Tongue (tissue), 1 donor: ENCODE measurements at regions not wholly inside any gene's neighbourhood (a gene's known extent, or its start where the extent isn't known, plus 50 kb on each side); places are given as distances from the start of the nearest gene placed in this dataset.

Experiments used
- DNase-seq: peaks from one replicate; pipeline ENCODE4 v3.0.0-alpha.2; 2015

GRCh38 chr1:29896300-29896699 is 660.0 kb downstream of the PTPRU start:
- no peak for DNase-seq

GRCh38 chr1:29895201-29895600 is 658.9 kb downstream of the PTPRU start:
- no peak for DNase-seq

GRCh38 chr1:29894311-29894710 is 658.0 kb downstream of the PTPRU start:
- no peak for DNase-seq

- no peak for DNase-seq
Observed at GRCh38 chr1:29893806-29894205, 657.5 kb downstream of the PTPRU start.

DNA sequence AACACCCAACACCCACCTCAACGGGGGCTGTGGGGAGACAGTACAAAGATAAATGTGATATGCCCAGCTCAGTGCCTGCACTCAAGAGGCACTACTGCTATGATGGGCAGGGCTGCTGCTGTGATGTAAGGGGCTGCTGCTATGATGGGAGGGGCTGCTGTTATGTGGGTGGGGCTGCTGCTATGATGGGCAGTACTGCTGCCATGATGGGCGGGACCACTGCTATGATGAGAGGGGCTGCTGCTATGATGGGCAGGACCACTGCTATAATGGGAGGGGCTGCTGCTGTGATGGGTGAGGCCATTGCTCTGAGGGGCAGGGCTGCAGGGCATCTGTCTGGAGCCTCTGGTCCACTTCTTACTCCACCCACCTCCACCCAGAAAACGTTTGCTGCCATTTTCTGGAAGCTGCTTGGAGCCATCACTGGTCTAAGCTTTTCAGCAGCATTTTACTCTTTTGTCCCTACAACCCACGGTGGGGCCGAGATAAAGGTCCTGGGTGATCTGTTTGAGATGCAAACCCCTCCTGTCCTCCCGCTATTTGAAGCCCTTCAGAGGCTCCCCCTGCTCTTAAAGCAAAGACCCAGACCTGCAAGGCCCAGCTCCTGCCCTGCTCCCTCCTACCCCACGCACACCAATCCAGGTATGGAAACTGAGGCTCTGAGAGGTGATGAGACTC is 656.9 kb downstream of the PTPRU start:
- DNase-seq, result no peak

DNA sequence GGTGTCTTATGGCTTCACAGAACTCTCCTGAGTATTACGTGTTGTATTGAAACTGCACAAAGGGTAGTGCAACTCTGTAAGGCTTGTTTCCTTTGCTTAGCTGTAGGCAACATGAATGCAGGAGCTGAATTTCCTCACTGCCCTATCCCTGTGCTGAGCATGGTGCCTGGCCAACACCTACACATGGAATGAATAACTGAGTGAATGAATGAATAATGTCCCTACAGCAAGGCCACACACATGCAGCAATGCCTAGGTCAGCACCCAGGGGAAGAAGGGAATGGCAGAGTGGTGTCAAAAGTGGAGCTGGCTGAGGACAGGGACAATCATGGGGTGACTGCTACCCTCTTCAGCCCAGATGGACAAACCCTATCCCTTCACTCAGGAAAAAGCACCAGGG is 655.9 kb downstream of the PTPRU start:
- DNase-seq, result no peak

DNA sequence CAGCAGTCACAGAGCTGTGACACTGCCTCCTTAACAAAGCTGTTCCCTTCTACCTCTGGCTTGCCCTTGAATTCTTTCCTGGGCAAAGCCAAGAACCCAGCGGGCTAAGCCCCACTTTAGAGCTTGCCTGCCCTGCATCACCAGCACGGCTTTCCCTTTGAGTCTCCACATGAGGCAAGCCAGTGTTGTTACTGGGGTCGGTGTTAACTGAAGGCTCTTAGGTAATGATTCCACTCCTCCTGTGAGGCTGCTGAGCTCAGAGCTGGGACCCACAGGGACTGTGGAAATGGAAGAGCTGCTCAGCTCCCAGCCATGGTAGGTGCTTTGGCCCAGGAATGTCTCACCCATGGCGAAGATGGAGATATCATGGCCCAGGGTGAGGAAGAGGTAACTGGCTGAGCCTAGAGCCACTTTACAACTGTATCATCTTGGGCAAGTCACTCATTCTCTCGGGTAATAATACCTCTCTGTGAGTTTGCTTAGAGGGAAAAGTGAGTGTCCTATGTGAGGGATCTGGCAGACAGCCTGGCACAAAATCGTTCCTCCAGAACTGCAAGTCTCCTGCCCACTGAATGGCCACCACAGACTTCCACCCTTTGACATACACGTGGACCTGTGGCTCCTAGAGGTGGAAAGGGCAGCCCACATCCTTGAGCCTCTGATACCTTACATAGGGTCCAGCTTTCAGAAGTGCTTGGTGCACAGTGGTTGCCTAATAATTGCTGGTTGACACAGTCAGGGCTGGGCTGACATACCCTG is 654.1 kb downstream of the PTPRU start:
- no peak for DNase-seq

DNA sequence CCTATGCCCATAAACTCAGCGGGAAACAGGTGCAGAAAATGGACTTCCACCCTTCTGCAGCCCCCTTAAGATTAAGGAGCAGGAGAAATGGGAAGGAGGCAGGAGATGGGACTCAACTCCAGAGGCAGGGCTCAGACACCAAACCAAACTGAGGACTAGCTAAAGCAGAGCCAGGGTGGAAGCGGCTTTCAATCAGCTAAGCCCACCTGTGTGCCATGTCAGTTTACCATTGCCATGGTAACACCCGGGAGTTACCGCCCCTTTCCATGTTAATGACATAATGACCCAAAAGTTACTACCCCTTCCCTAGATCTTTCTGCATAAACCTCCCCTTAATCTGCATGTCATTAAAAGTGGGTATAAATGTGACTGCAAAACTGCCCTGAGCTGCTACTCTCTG is 653.5 kb downstream of the PTPRU start:
- no peak for DNase-seq

- no peak for DNase-seq
Observed at GRCh38 chr1:29884740-29885139, 648.4 kb downstream of the PTPRU start.

DNA sequence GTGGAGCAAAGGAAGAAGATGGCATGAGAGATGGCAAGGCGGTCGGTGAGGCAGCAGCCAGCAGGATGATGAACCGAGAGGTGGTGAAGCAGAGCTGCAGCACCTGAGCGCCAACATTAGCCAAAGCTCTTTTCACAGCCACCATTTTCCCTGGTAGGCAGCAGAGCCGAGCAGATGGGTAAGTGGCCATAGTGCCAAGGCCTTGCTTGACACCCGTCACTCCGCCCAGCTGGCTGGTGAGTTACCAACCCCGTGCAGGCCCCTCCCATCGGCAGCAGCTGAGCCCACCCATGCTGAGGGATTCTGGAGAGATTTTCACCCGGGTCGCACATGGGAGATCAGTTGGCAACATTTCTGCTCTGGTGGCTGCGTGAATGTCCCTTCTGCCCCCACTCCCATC is 647.7 kb downstream of the PTPRU start:
- no peak for DNase-seq

DNA sequence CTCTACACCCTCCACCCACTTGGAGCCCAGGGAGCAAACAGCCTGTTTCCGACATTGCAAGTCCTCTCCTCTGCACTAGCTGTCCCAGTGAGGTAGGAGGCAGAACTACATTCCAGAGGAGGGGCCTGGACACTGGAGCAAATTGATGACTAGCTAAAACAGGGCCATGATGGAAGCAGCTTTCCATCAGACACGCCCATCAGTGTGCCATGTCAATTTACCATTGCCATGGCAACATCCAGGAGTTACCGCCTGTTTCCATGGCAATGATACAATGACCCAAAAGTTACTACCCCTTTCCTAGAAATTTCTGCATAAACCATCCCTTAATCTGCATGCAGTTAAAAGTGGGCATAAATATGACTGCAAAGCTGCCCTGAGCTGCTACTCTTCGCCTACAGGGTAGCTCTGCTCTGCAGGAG is 647.1 kb downstream of the PTPRU start:
- DNase-seq, result no peak

- no peak for DNase-seq
Observed at GRCh38 chr1:29880556-29880955, 644.2 kb downstream of the PTPRU start.

DNA sequence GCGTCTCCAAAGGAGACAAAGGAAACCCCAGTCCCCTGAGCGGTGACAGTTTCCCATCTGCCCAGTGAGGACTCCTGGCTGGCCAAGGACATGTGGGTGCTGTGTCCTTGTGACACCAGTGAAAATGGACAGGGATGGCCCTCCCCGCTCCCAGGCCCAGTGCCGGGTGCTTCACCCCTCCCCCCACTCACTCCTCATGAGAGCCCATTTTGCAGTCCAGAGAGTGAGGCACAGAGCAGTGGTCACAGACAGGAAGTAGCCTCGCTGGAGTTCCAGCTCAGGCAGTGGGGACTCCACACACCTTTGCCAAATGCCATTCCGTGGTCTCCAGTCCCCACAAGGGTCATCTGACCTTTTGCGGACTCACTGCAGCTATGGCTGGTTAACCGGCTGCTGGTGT is 642.9 kb downstream of the PTPRU start:
- DNase-seq, result no peak

GRCh38 chr1:29878501-29878900 is 642.2 kb downstream of the PTPRU start:
- DNase-seq, result no peak

DNA sequence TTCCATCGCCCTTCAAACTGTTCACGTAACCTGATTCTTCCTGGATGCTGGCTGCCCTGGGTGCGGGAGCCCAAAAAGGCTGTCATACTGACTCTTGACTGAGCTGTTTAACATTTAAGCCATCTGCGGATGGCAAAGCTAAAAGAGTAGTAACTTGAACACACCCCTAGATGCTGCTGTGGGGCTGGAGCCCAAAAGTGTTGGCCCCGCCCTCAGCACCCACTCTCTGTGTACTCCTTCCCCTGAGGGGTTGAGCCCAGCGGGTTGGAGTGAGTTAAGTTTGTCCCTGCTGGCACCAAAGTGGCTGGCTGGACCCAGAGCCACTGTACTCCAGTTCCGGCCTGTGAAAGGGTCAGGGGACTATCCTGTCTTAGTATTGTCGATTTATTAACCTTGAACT is 640.6 kb downstream of the PTPRU start:
- no peak for DNase-seq

GRCh38 chr1:29876441-29876840 is 640.1 kb downstream of the PTPRU start:
- no peak for DNase-seq

DNA sequence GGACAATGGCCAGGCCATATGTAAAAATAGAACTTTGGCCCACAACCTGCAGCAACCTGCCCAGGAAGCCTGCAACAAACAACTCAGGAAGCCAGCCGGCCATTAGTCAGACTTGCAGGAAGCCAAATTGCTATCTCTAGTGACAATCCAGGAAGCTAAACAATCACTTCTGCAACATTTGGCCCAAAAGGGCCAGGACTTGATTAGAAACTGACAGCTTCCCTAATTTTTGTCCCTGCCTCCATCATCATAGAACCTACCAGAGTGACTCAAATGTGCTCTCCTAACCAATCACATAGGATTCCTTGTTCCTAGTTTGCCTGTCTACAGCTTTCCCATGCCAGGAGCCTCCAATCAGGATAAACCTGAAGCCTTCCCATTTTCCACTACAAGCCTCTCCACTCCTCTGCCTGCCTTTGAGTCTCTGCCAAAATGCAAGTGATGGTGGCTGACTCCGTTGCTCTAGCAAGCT is 639.3 kb downstream of the PTPRU start:
- DNase-seq, result no peak

DNA sequence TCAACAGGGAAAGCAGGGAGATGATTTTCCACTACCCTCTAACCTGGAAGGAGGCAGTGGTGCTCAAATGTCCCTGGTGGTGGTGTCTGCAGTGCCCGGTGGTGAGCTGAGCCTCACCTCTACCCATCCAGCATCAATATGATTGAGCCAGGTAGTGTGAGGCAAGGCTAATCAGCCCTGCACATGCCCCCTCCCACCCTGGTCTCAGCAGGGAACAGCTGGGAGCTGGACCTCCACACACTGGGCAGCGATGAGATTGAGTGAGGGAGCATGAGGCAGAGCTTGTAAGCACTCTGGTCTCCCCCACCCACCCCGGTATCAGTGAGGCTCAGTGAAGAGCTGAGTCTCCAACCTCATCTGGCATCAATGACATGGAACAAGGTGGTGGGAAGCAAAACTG is 634.3 kb downstream of the PTPRU start:
- no peak for DNase-seq

GRCh38 chr1:29869802-29870201 is 633.5 kb downstream of the PTPRU start:
- DNase-seq, result no peak

GRCh38 chr1:29868944-29869343 is 632.6 kb downstream of the PTPRU start:
- no peak for DNase-seq

DNA sequence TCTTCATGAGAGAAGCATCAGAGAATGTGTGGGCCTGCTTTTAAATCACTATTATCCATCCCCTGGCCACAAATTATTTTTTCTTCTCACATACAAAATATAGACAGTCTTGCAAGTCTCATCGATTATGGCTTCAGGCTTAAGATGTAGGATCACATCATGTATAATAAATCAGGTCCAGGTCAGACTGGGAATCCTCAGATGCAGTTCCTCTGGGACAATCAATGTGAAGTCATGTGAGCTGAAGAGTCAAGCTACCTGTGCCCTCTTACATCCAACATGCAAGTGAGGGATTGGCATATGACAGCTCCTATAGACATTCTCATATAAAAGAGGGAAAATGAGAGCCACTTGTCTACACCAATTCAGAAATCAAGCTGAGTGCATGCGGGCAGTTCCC is 631.8 kb downstream of the PTPRU start:
- no peak for DNase-seq

- no peak for DNase-seq
Observed at GRCh38 chr1:29865051-29865450, 628.7 kb downstream of the PTPRU start.

- DNase-seq, result no peak
Observed at GRCh38 chr1:29864431-29865022, 628.2 kb downstream of the PTPRU start.

GRCh38 chr1:29861922-29862321 is 625.6 kb downstream of the PTPRU start:
- no peak for DNase-seq
